NOMO-1 treated with DMSO at 0.1 percent for 48 hours (cell line): ENCODE measurements at regions not wholly inside any gene's neighbourhood (a gene's known extent, or its start where the extent isn't known, plus 50 kb on each side); places are given as distances from the start of the nearest gene placed in this dataset.
"Not testable (repeated sequence)": the region's sequence is repeated elsewhere in the genome, so short reads cannot be mapped to it uniquely, and the experiment has no call there.

Source experiments
- DNase-seq: peaks from one replicate; lab custom pipeline; 2025; ENCODE audit not compliant: unreplicated experiment; lab: John Stamatoyannopoulos, UW

GRCh38 chr13:67506407-67506806 is 276.3 kb upstream of the PCDH9 start:
- DNase-seq = no peak

GRCh38 chr13:67505376-67505775 is 275.2 kb upstream of the PCDH9 start:
- DNase-seq = no peak

- no peak for DNase-seq
These were observed 268.8 kb upstream of the PCDH9 start for GRCh38 chr13:67498948-67499347.

- peak; percentile 79 for DNase-seq
These were observed 263.7 kb upstream of the PCDH9 start for GRCh38 chr13:67493835-67494234.

- DNase-seq = no peak
These were observed 258.9 kb upstream of the PCDH9 start for GRCh38 chr13:67489016-67489415.

GRCh38 chr13:67481445-67481844 is 251.3 kb upstream of the PCDH9 start:
- DNase-seq = no peak

- no peak for DNase-seq
These were observed 244.0 kb upstream of the PCDH9 start for GRCh38 chr13:67474115-67474514.

GRCh38 chr13:67469623-67470022 is 239.5 kb upstream of the PCDH9 start:
- DNase-seq = no peak

- no peak for DNase-seq
These were observed 236.4 kb upstream of the PCDH9 start for GRCh38 chr13:67466569-67466968.

- no peak for DNase-seq
These were observed 234.0 kb upstream of the PCDH9 start for GRCh38 chr13:67464154-67464553.

- DNase-seq = no peak
These were observed 232.0 kb upstream of the PCDH9 start for GRCh38 chr13:67462098-67462497.

- DNase-seq = not testable (repeated sequence)
These were observed 222.4 kb upstream of the PCDH9 start for GRCh38 chr13:67452526-67452925.

GRCh38 chr13:67445436-67445835 is 215.3 kb upstream of the PCDH9 start:
- DNase-seq = no peak

- DNase-seq = no peak
These were observed 213.8 kb upstream of the PCDH9 start for GRCh38 chr13:67443923-67444322.

- DNase-seq = no peak
These were observed 210.3 kb upstream of the PCDH9 start for GRCh38 chr13:67440236-67440975.

GRCh38 chr13:67439365-67439764 is 209.2 kb upstream of the PCDH9 start:
- DNase-seq = no peak

GRCh38 chr13:67438465-67438864 is 208.3 kb upstream of the PCDH9 start:
- peak; percentile 33 for DNase-seq

GRCh38 chr13:67437244-67437643 is 207.1 kb upstream of the PCDH9 start:
- no peak for DNase-seq

GRCh38 chr13:67421475-67421874 is 191.3 kb upstream of the PCDH9 start:
- no peak for DNase-seq

- DNase-seq = no peak
These were observed 186.2 kb upstream of the PCDH9 start for GRCh38 chr13:67416047-67416925.

- DNase-seq = no peak
These were observed 180.5 kb upstream of the PCDH9 start for GRCh38 chr13:67410645-67411044.

GRCh38 chr13:67408798-67409197 is 178.7 kb upstream of the PCDH9 start:
- no peak for DNase-seq
